ENCODE measurements at regions not wholly inside any gene's neighbourhood (a gene's known extent, or its start where the extent isn't known, plus 50 kb on each side); places are given as distances from the start of the nearest gene placed in this dataset.

DNA sequence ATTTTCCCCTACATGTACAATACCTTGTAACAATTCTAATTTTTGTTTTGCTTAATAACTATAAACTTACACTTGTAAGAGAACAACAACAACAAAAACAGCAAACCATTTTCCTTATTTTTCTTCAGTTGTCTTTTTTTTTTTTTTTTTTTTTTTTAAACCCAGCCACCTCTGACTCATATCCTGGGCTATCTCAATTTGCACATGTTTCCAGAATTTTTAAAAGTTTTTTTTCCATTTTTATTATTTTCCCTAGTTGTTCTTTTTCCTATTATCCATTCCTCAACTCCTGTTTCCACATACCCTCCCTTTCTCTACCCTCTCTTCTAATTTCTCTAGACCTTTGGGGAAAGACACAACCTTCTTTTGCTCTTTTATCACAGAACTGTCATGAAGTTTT lies 112.5 kb downstream of the EFEMP1 start:
- no peak overlapping the region for H3K4me3 ChIP-seq (ENCODE audit: low read depth, low read length)
- in situ Hi-C loops (cut with HindIII; ENCODE audit: low sequenced_read_pairs): no loop called here
- DNase-seq (ENCODE audit: low read depth, low spot score): no peak
- TF ChIP-seq, protein P1, sequence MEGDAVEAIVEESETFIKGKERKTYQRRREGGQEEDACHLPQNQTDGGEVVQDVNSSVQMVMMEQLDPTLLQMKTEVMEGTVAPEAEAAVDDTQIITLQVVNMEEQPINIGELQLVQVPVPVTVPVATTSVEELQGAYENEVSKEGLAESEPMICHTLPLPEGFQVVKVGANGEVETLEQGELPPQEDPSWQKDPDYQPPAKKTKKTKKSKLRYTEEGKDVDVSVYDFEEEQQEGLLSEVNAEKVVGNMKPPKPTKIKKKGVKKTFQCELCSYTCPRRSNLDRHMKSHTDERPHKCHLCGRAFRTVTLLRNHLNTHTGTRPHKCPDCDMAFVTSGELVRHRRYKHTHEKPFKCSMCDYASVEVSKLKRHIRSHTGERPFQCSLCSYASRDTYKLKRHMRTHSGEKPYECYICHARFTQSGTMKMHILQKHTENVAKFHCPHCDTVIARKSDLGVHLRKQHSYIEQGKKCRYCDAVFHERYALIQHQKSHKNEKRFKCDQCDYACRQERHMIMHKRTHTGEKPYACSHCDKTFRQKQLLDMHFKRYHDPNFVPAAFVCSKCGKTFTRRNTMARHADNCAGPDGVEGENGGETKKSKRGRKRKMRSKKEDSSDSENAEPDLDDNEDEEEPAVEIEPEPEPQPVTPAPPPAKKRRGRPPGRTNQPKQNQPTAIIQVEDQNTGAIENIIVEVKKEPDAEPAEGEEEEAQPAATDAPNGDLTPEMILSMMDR (IDR thresholded peaks at IDR 0.05; ENCODE audit: low read depth, low read length): no peak

DNA sequence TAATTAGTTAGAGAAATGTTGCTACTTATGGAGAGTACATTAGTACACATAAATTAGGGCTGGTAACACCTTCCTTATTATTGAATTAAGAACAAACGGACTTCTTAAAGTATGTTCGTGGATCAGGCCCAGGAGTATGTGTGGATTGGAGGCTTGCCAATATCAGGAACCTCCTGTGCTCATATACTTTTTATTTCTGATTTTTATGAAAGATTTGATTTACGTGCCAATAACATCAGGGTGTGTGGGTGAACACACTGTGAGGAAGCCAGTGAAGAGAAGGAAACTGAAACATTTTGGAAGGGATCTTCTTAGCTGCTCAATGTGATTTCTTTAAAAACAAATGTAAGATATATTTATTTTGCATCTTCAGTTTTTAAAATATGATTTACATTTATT lies 113.0 kb downstream of the EFEMP1 start:
- no peak overlapping the region for H3K4me3 ChIP-seq (ENCODE audit: low read depth, low read length)
- DNase-seq (ENCODE audit: low read depth, low spot score): peak; percentile 11
- TF ChIP-seq, protein P1 (IDR thresholded peaks at IDR 0.05; ENCODE audit: low read depth, low read length): no peak
- in situ Hi-C loops (cut with HindIII; ENCODE audit: low sequenced_read_pairs): no loop called here

DNA sequence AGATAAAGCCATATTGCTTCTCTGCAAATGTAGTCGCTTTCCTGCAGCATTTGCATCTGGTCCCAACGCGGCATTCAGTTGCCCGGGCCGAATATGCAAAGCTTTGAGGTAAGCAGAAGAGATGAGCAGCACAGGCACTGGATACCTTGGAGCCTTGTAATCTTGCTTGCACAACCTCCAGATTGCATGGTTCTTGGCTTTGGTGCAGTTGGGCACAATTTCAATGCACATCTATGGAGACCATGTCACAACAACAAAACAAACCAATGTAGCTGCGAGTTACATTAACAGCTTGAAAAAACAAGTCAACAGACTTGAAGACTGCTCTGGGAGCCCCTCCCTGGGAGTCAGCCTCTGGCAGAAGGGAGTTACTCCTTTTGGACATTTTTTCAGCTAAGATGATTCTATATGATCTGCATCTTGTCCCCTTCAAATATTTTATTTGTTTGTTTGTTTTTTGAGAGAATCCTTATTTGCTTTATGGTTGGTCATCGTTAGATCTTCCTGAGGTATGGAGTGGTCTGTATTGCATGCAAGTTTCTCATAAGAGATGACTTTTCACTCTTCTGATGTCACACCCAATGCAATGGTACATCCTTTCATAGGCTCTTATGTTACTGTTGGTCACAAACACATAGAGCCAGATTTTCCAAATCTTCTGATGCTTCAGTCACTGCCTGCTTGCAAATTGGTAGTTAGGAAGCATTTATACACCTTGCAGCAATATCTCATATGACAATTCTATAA lies 113.5 kb downstream of the EFEMP1 start:
- TF ChIP-seq, protein P1 (IDR thresholded peaks at IDR 0.05; ENCODE audit: low read depth, low read length): no peak
- no peak for DNase-seq (ENCODE audit: low read depth, low spot score)
- in situ Hi-C loops (cut with HindIII; ENCODE audit: low sequenced_read_pairs): no loop called here
- no peak overlapping the region for H3K4me3 ChIP-seq (ENCODE audit: low read depth, low read length)

DNA sequence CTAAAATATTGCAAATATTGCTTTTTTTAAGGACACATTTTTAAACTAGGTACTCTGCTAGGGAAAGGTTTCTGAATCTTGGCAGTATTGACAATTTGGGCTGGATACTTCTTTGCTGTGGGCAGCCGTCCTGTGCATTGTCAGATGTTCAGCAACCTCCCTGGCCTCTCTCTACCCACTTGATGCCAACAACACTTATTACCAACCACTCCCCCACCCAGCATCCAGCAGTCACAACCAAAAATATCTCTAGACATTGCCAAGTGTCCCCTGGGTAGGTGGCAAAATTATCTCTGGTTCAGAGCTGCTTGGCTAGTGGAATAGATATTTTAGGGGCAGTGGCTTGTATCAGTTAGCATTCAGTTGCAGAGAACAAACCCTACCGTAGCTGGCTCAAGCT lies 114.3 kb upstream of the PNPT1 start:
- in situ Hi-C loops (cut with HindIII; ENCODE audit: low sequenced_read_pairs): no loop called here
- TF ChIP-seq, protein P1 (IDR thresholded peaks at IDR 0.05; ENCODE audit: low read depth, low read length): no peak
- no peak overlapping the region for H3K4me3 ChIP-seq (ENCODE audit: low read depth, low read length)
- no peak for DNase-seq (ENCODE audit: low read depth, low spot score)

DNA sequence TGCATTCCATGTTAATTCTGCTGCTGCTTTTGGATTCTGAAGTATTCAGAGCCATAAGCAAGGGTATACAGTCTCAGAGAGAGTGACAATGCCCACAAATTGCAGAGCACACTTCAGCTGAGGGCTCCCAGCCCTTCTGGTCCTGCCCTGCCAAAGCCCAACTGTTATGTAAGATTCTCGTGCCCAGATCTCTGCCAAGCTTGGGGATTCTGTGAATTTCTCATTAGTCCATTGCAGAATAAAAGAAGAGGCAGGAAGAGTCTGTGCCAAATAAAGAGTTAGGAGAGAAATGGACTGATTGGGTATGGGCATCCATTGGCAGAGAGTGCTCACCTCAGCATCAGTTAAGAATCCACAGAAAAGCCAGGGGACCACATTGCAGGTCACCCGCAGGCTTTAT lies 112.0 kb upstream of the PNPT1 start:
- in situ Hi-C loops (cut with HindIII; ENCODE audit: low sequenced_read_pairs): no loop called here
- no peak for DNase-seq (ENCODE audit: low read depth, low spot score)
- TF ChIP-seq, protein P1 (IDR thresholded peaks at IDR 0.05; ENCODE audit: low read depth, low read length): no peak
- H3K4me3 ChIP-seq (ENCODE audit: low read depth, low read length): no peak overlapping the region

DNA sequence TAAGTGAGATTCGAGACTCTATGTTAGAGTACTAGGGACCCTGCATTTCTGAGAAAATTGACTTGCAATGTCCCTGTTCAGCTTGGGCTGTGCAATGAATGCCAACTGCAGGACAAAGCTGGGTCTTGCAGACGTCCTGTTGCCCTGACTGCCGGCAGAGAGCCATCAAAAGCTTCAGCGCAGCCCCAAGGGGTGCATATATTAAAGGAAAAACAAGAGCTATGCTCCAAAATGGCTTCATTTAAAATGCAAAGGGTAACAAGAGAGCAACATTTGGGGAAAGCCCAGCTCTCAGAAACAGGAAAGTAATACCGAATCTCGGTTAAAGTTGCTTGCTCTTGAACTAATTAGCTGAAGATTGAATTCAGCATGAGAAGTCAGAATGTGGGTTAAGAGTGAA lies 110.9 kb upstream of the PNPT1 start:
- no peak for DNase-seq (ENCODE audit: low read depth, low spot score)
- no peak overlapping the region for H3K4me3 ChIP-seq (ENCODE audit: low read depth, low read length)
- TF ChIP-seq, protein P1 (IDR thresholded peaks at IDR 0.05; ENCODE audit: low read depth, low read length): no peak
- in situ Hi-C loops (cut with HindIII; ENCODE audit: low sequenced_read_pairs): no loop called here

Data from astrocyte of the spinal cord (primary cell).